Activated naive CD4-positive, alpha-beta T cell treated with Interleukin-2 at 50 U/mL for 16 hours (primary cell): ENCODE measurements at regions not wholly inside any gene's neighbourhood (a gene's known extent, or its start where the extent isn't known, plus 50 kb on each side); places are given as distances from the start of the nearest gene placed in this dataset.
"Not testable (repeated sequence)": the region's sequence is repeated elsewhere in the genome, so short reads cannot be mapped to it uniquely, and the experiment has no call there.

Experiments
- DNase-seq: peaks from one replicate; pipeline ENCODE4 v3.0.0-alpha.2; 2020

GRCh38 chr7:136103545-136104268, 126.5 kb upstream of the MTPN start:
- DNase-seq = no peak

- DNase-seq = no peak
These were observed 125.7 kb upstream of the MTPN start for GRCh38 chr7:136102881-136103280.

GRCh38 chr7:136092714-136093113, 115.6 kb upstream of the MTPN start:
- not testable (repeated sequence) for DNase-seq

GRCh38 chr7:136087881-136088280, 110.7 kb upstream of the MTPN start:
- no peak for DNase-seq

- no peak for DNase-seq
These were observed 109.6 kb upstream of the MTPN start for GRCh38 chr7:136086712-136087111.

GRCh38 chr7:136079934-136080333, 102.8 kb upstream of the MTPN start:
- no peak for DNase-seq

GRCh38 chr7:136079478-136079892, 102.3 kb upstream of the MTPN start:
- no peak for DNase-seq

GRCh38 chr7:136079066-136079465, 101.9 kb upstream of the MTPN start:
- DNase-seq = no peak

- DNase-seq = no peak
These were observed 101.5 kb upstream of the MTPN start for GRCh38 chr7:136078630-136079029.

GRCh38 chr7:136076954-136077353, 99.8 kb upstream of the MTPN start:
- no peak for DNase-seq

- DNase-seq = no peak
These were observed 97.7 kb upstream of the MTPN start for GRCh38 chr7:136074843-136075242.

GRCh38 chr7:136072447-136072846, 95.3 kb upstream of the MTPN start:
- DNase-seq = no peak

GRCh38 chr7:136070736-136071505, 93.8 kb upstream of the MTPN start:
- DNase-seq = no peak

- no peak for DNase-seq
These were observed 92.8 kb upstream of the MTPN start for GRCh38 chr7:136069840-136070529.

GRCh38 chr7:136067277-136067676, 90.1 kb upstream of the MTPN start:
- no peak for DNase-seq

GRCh38 chr7:136066304-136067143, 89.4 kb upstream of the MTPN start:
- DNase-seq = no peak

GRCh38 chr7:136064627-136065237, 87.6 kb upstream of the MTPN start:
- DNase-seq = no peak

- no peak for DNase-seq
These were observed 86.9 kb upstream of the MTPN start for GRCh38 chr7:136064081-136064480.

GRCh38 chr7:136063326-136063666, 86.1 kb upstream of the MTPN start:
- no peak for DNase-seq

- DNase-seq = no peak
These were observed 85.6 kb upstream of the MTPN start for GRCh38 chr7:136062625-136063325.

- no peak for DNase-seq
These were observed 84.3 kb upstream of the MTPN start for GRCh38 chr7:136061433-136061832.

GRCh38 chr7:136058546-136058945, 81.4 kb upstream of the MTPN start:
- DNase-seq = no peak
